ENCODE measurements at regions not wholly inside any gene's neighbourhood (a gene's known extent, or its start where the extent isn't known, plus 50 kb on each side); places are given as distances from the start of the nearest gene placed in this dataset.

- WGBS, 3 donors: 8 to 19% (median 16%) methylated on average over 6 of the region's 6 CpGs
- H3K4me3 ChIP-seq: no peak overlapping the region
- peaks cover 0 to 13% (median 0%) of the 10 kb centered on the region in 3 donors for H3K27me3 ChIP-seq (ENCODE audit: insufficient read depth in 3 of 3, low read length in 2 of 3)
- no peak for TF ChIP-seq CTCF (IDR thresholded peaks at IDR 0.05)
- ATAC-seq (peak; percentile 48 to 71 (median 61)), DNase-seq (peak; percentile 54 to 67)
- intact Hi-C loops (cut with DNase I): no loop called here
- H3K9me3 ChIP-seq: no peaks in the 10 kb centered on the region
- H3K4me1 ChIP-seq: peaks cover 7% of the 10 kb centered on the region
- no peaks in the 10 kb centered on the region for H3K36me3 ChIP-seq (ENCODE audit: insufficient read depth in 1 of 2, low read depth in 1 of 2)
- H3K27ac ChIP-seq: peak overlapping the region; percentile 8
These were observed 51.0 kb upstream of the SEPTIN5 start for GRCh38 chr22:19663286-19663815.

GRCh38 chr22:19663821-19664355, 50.4 kb upstream of the SEPTIN5 start:
- H3K36me3 ChIP-seq (ENCODE audit: insufficient read depth in 1 of 2, low read depth in 1 of 2): no peaks in the 10 kb centered on the region
- H3K4me3 ChIP-seq: no peak overlapping the region
- no peaks in the 10 kb centered on the region for H3K9me3 ChIP-seq
- H3K4me1 ChIP-seq: peaks cover 7% of the 10 kb centered on the region
- ATAC-seq (peak; percentile 61 to 80 (median 76)), DNase-seq (peak; percentile 60 to 79)
- 26 to 32% (median 27%) methylated on average over 13 to 14 of the region's 14 CpGs for WGBS, 3 donors
- H3K27me3 ChIP-seq (ENCODE audit: insufficient read depth in 3 of 3, low read length in 2 of 3): peaks cover 0 to 13% (median 0%) of the 10 kb centered on the region in 3 donors
- TF ChIP-seq CTCF (IDR thresholded peaks at IDR 0.05): no peak
- intact Hi-C loops (cut with DNase I): no loop called here
- peak overlapping the region; percentile 8 for H3K27ac ChIP-seq

GRCh38 chr22:19664406-19664805, 49.9 kb upstream of the SEPTIN5 start:
- intact Hi-C loops (cut with DNase I): no loop called here
- no peaks in the 10 kb centered on the region for H3K9me3 ChIP-seq
- H3K36me3 ChIP-seq (ENCODE audit: insufficient read depth in 1 of 2, low read depth in 1 of 2): no peaks in the 10 kb centered on the region
- H3K27me3 ChIP-seq (ENCODE audit: insufficient read depth in 3 of 3, low read length in 2 of 3): peaks cover 0 to 13% (median 0%) of the 10 kb centered on the region in 3 donors
- no peak for DNase-seq
- 71 to 83% (median 77%) methylated on average over 2 of the region's 2 CpGs for WGBS, 3 donors
- H3K4me3 ChIP-seq: no peak overlapping the region
- no peak for TF ChIP-seq CTCF (IDR thresholded peaks at IDR 0.05)
- ATAC-seq: no peak
- H3K4me1 ChIP-seq: peaks cover 7% of the 10 kb centered on the region
- H3K27ac ChIP-seq: no peak overlapping the region
